IPS-15b (cell line): ENCODE measurements at regions not wholly inside any gene's neighbourhood (a gene's known extent, or its start where the extent isn't known, plus 50 kb on each side); places are given as distances from the start of the nearest gene placed in this dataset.

Experiments
- H3K27me3 ChIP-seq: one replicate; pipeline ENCODE4 v1.6.1; 2013; ENCODE audit warnings: low read length; ENCODE audit not compliant: control insufficient read depth, insufficient read depth
- H3K36me3 ChIP-seq: one replicate; pipeline ENCODE4 v1.6.1; 2013; ENCODE audit warnings: low read length; ENCODE audit not compliant: control insufficient read depth, insufficient read depth
- H3K4me1 ChIP-seq: one replicate; pipeline ENCODE4 v1.6.1; 2013; ENCODE audit warnings: mild to moderate bottlenecking, low read length; ENCODE audit not compliant: control insufficient read depth, insufficient read depth
- H3K4me3 ChIP-seq: one replicate; pipeline ENCODE4 v1.5.1; 2013; ENCODE audit warnings: low read depth, low read length
- H3K9ac ChIP-seq: one replicate; pipeline ENCODE4 v1.6.1; 2013; ENCODE audit warnings: low read depth, mild to moderate bottlenecking, low read length
- H3K9me3 ChIP-seq: one replicate; pipeline ENCODE4 v1.6.1; 2013; ENCODE audit warnings: mild to moderate bottlenecking, low read length; ENCODE audit not compliant: control insufficient read depth, insufficient read depth

- no peak overlapping the region for H3K9ac ChIP-seq
- no peaks in the 10 kb centered on the region for H3K27me3 ChIP-seq
- no peaks in the 10 kb centered on the region for H3K9me3 ChIP-seq
- no peak overlapping the region for H3K4me3 ChIP-seq
- H3K36me3 ChIP-seq: no peaks in the 10 kb centered on the region
- no peaks in the 10 kb centered on the region for H3K4me1 ChIP-seq
Measured at GRCh38 chr3:118445036-118445435, 589.6 kb downstream of the IGSF11 start.

GRCh38 chr3:118447339-118447738 lies 587.3 kb downstream of the IGSF11 start:
- no peaks in the 10 kb centered on the region for H3K4me1 ChIP-seq
- no peaks in the 10 kb centered on the region for H3K9me3 ChIP-seq
- H3K36me3 ChIP-seq: no peaks in the 10 kb centered on the region
- no peak overlapping the region for H3K4me3 ChIP-seq
- no peak overlapping the region for H3K9ac ChIP-seq
- no peaks in the 10 kb centered on the region for H3K27me3 ChIP-seq

GRCh38 chr3:118466795-118467330 lies 567.8 kb downstream of the IGSF11 start:
- no peaks in the 10 kb centered on the region for H3K27me3 ChIP-seq
- H3K4me1 ChIP-seq: no peaks in the 10 kb centered on the region
- no peaks in the 10 kb centered on the region for H3K36me3 ChIP-seq
- no peak overlapping the region for H3K4me3 ChIP-seq
- H3K9ac ChIP-seq: no peak overlapping the region
- H3K9me3 ChIP-seq: no peaks in the 10 kb centered on the region

GRCh38 chr3:118468801-118469200 lies 565.8 kb downstream of the IGSF11 start:
- Histone ChIP-seq H3K27me3 (no peaks in the 10 kb centered on the region), H3K4me1 (no peaks in the 10 kb centered on the region), H3K9ac (no peak overlapping the region), H3K36me3 (no peaks in the 10 kb centered on the region), H3K4me3 (no peak overlapping the region), H3K9me3 (no peaks in the 10 kb centered on the region)

GRCh38 chr3:118472586-118472985 lies 562.1 kb downstream of the IGSF11 start:
- no peak overlapping the region for H3K9ac ChIP-seq
- H3K4me3 ChIP-seq: no peak overlapping the region
- H3K27me3 ChIP-seq: no peaks in the 10 kb centered on the region
- no peaks in the 10 kb centered on the region for H3K36me3 ChIP-seq
- H3K4me1 ChIP-seq: no peaks in the 10 kb centered on the region
- no peaks in the 10 kb centered on the region for H3K9me3 ChIP-seq

GRCh38 chr3:118473343-118473742 lies 561.3 kb downstream of the IGSF11 start:
- no peak overlapping the region for H3K9ac ChIP-seq
- H3K27me3 ChIP-seq: no peaks in the 10 kb centered on the region
- peaks cover under 1% of the 10 kb centered on the region for H3K4me1 ChIP-seq
- H3K9me3 ChIP-seq: no peaks in the 10 kb centered on the region
- no peak overlapping the region for H3K4me3 ChIP-seq
- no peaks in the 10 kb centered on the region for H3K36me3 ChIP-seq

GRCh38 chr3:118476885-118477618 lies 557.6 kb downstream of the IGSF11 start:
- Histone ChIP-seq H3K9me3 (no peaks in the 10 kb centered on the region), H3K9ac (no peak overlapping the region), H3K36me3 (no peaks in the 10 kb centered on the region), H3K4me3 (no peak overlapping the region), H3K4me1 (peaks cover 18% of the 10 kb centered on the region), H3K27me3 (no peaks in the 10 kb centered on the region)

GRCh38 chr3:118477768-118478167 lies 556.9 kb downstream of the IGSF11 start:
- Histone ChIP-seq H3K9me3 (no peaks in the 10 kb centered on the region), H3K4me3 (no peak overlapping the region), H3K9ac (no peak overlapping the region), H3K4me1 (peaks cover 18% of the 10 kb centered on the region), H3K27me3 (no peaks in the 10 kb centered on the region), H3K36me3 (no peaks in the 10 kb centered on the region)

- H3K4me3 ChIP-seq: no peak overlapping the region
- no peaks in the 10 kb centered on the region for H3K36me3 ChIP-seq
- no peak overlapping the region for H3K9ac ChIP-seq
- peaks cover 22% of the 10 kb centered on the region for H3K4me1 ChIP-seq
- no peaks in the 10 kb centered on the region for H3K27me3 ChIP-seq
- H3K9me3 ChIP-seq: no peaks in the 10 kb centered on the region
Measured at GRCh38 chr3:118478706-118479276, 555.9 kb downstream of the IGSF11 start.

GRCh38 chr3:118479376-118479775 lies 555.3 kb downstream of the IGSF11 start:
- H3K36me3 ChIP-seq: no peaks in the 10 kb centered on the region
- peaks cover 22% of the 10 kb centered on the region for H3K4me1 ChIP-seq
- peak overlapping the region; percentile 40 for H3K9ac ChIP-seq
- H3K4me3 ChIP-seq: no peak overlapping the region
- H3K9me3 ChIP-seq: no peaks in the 10 kb centered on the region
- no peaks in the 10 kb centered on the region for H3K27me3 ChIP-seq

- Histone ChIP-seq H3K9me3 (no peaks in the 10 kb centered on the region), H3K9ac (no peak overlapping the region), H3K36me3 (no peaks in the 10 kb centered on the region), H3K4me3 (peak overlapping the region; percentile 6), H3K4me1 (peaks cover 22% of the 10 kb centered on the region), H3K27me3 (no peaks in the 10 kb centered on the region)
Measured at GRCh38 chr3:118480101-118480860, 554.4 kb downstream of the IGSF11 start.
